Astrocyte of the cerebellum (primary cell): ENCODE measurements at regions not wholly inside any gene's neighbourhood (a gene's known extent, or its start where the extent isn't known, plus 50 kb on each side); places are given as distances from the start of the nearest gene placed in this dataset.

Experiments used
- DNase-seq: peaks from one replicate; pipeline ENCODE4 v3.0.0-alpha.2; 2011; ENCODE audit warnings: low read depth
- H3K4me3 ChIP-seq: 2 replicates; pipeline ENCODE4 v1.5.1; 2011; ENCODE audit warnings: mild to moderate bottlenecking, low read depth, low read length, moderate library complexity
- in situ Hi-C: cut with HindIII; loops from 2 replicates; pipeline ENCODE4 v1.10.0; 2017; ENCODE audit warnings: low sequenced_read_pairs
- TF ChIP-seq, protein P1 (sequence below): IDR thresholded peaks from 2 replicates; pipeline ENCODE4 v1.5.1; 2012; ENCODE audit warnings: low read length, low read depth, moderate library complexity, mild to moderate bottlenecking; ENCODE audit errors: missing control alignments

DNA sequence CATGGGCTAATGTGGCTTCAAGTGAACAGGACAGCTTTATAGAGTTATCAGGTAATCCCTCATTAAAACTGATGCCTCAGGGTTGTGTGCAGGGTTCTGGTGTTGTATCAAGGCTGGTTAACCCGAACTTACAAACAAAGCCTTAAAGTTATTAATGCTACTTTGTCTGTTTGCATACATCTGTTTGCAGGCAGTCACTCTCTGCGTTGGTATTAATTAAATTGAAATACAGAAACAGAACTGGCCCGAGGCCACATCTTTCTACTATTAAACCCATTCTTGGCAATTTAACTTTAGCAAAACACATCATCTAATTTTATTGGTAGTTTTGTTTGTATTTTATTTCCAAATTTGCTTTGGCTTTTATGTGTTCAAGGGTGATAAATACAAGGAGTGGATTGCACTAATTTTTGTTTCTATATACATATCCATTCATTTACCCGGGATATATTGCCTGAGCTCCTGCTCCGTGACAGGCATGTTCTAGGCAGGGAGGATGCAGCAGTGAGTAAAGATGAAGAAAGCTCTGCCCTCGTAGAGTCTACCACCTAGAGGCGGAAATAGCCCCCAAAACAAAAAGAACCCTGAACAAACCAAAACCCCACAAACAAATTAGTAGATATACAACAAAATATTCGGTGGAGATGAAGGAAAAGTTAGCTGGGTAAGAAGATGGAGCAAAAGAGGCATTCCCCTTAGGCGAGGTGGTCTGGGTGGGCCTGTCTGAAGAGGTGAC is 164.2 kb downstream of the MACROH2A1 start:
- DNase-seq, result no peak
- in situ Hi-C loops, result no loop called here
- H3K4me3 ChIP-seq, result no peak overlapping the region
- TF ChIP-seq, protein P1, sequence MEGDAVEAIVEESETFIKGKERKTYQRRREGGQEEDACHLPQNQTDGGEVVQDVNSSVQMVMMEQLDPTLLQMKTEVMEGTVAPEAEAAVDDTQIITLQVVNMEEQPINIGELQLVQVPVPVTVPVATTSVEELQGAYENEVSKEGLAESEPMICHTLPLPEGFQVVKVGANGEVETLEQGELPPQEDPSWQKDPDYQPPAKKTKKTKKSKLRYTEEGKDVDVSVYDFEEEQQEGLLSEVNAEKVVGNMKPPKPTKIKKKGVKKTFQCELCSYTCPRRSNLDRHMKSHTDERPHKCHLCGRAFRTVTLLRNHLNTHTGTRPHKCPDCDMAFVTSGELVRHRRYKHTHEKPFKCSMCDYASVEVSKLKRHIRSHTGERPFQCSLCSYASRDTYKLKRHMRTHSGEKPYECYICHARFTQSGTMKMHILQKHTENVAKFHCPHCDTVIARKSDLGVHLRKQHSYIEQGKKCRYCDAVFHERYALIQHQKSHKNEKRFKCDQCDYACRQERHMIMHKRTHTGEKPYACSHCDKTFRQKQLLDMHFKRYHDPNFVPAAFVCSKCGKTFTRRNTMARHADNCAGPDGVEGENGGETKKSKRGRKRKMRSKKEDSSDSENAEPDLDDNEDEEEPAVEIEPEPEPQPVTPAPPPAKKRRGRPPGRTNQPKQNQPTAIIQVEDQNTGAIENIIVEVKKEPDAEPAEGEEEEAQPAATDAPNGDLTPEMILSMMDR, result no peak

DNA sequence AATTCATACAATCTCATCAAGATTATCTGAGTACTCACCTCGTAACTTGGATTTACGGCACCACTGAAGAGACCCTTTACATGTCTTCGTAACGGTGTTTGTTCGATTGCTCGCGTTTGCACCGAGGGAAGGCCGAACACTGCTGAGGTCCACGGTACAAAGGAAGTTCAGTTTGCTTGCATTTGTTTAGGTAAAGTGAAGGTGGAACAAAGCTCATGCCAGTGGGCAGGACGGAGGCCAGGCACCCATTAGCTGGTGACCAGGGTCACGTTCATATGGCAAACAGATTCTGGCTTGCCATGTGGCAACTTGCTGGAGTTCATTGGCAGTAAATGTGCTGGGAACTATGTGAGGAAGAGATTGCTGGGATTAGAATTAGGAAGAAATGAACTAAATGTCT is 164.8 kb downstream of the MACROH2A1 start:
- TF ChIP-seq, protein P1, result no peak
- DNase-seq, result no peak
- in situ Hi-C loops, result no loop called here
- H3K4me3 ChIP-seq, result no peak overlapping the region

DNA sequence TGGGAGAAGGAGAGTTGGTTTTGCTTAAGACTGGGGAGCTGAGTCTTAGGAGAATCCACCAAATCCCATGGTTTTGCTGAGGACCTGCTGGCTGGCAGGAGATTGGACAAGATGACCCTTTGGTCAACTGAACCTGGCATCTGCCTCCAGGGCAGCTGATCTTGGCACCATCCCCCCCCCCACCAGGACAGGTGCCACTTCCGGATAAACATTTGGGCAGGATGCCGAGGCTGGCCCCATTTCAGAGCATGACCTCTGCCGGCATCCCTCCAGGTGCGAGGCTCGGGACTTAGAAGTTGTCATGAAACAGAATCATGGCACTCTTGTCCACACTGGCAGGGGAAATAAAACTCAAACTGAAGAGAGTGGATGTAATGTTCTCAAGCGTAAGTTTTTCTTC is 165.6 kb downstream of the MACROH2A1 start:
- in situ Hi-C loops, result no loop called here
- TF ChIP-seq, protein P1, result no peak
- H3K4me3 ChIP-seq, result no peak overlapping the region
- no peak for DNase-seq

DNA sequence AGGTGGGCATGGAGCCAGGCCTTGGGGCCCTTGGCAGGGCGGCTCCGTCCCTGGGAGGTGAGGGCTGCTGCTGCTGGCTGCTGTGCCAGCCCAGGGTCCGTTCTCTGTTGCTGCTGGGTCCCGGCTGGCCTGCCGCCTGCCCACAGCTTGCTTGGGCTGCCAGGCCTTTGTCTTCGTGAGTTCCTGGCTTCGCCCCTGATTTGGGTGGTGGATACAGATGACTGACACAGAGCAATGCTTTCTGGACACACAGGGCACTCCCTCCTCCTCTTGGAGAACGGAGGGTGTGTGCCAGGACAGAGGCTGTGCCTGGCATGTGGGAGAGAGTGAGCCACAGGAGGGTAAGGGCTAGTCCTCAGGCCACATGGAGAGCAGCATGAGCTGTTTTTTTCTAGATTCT is 166.1 kb downstream of the MACROH2A1 start:
- H3K4me3 ChIP-seq, result no peak overlapping the region
- TF ChIP-seq, protein P1, result no peak
- in situ Hi-C loops, result no loop called here
- DNase-seq, result no peak

DNA sequence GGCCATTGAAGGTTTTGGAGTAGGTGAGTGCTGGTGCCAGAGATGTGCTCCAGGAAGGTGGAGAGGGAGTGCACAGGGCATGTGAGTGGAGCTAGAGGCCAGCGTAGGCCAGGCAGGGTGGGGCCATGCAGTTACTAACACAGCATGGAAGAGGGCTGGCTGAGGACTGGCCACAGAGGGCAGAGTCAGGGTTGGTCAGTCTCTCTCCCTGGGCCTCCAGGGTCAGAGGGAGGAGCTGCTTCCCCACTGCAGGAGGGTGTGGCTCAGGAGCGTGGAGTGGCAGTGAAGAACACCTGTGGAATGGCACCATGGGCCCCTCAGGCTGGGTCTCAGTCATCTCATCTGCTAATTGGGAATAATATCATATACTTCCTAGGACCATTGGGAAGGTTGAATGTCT is 167.7 kb downstream of the MACROH2A1 start:
- TF ChIP-seq, protein P1, result no peak
- DNase-seq, result no peak
- in situ Hi-C loops, result no loop called here
- H3K4me3 ChIP-seq, result no peak overlapping the region

DNA sequence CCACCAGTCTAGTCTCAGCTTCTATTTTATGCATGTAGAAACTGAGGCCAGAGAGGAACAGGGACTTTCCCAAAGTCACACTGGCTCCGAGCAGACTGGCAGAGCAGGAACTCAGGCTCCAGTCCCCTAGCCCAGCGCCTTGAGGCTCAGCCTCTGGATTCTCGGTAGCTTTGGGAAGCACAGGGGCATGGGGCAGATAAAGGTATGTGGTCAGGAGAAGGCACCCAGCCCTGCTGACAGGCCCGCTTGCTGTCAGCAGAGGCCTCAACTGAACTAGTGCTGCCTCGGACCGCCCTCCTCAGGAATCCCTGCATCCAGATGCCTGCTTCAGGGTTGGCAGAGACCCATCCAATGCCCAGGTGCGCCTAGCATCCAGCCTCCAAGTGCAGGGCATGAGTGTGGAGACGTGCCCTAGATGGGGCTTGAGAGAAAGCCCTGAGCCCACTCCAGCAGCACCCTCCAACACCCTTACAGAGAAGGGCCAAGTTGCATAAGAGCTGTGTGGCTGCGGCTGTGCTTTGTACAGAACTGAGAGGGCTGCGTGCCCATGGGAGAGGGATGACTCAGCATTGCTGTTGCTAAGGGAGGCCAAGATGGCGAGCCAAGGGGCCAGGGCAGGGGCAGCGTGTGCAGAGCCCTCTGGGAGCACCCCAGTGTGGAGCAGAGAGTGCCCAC is 168.6 kb downstream of the MACROH2A1 start:
- in situ Hi-C loops, result no loop called here
- DNase-seq, result peak; percentile 57
- TF ChIP-seq, protein P1, result no peak
- no peak overlapping the region for H3K4me3 ChIP-seq
